HepG2 (cell line): ENCODE measurements at regions not wholly inside any gene's neighbourhood (a gene's known extent, or its start where the extent isn't known, plus 50 kb on each side); places are given as distances from the start of the nearest gene placed in this dataset.

Experiments
- ATF7-NPFF ChIP-seq: sonication (generic); formaldehyde crosslinking; IDR thresholded peaks from 2 replicates; pipeline ENCODE4 v1.8.1; 2023; ENCODE audit warnings: mild to moderate bottlenecking, low read depth, missing genetic modification reagents, moderate library complexity
- BRCA1 ChIP-seq: sonication (generic); formaldehyde crosslinking; IDR thresholded peaks from 2 replicates; pipeline ENCODE4 v1.4.0; 2020; ENCODE audit warnings: missing genetic modification reagents
- CENPX ChIP-seq: sonication (generic); formaldehyde crosslinking; IDR thresholded peaks from 2 replicates; pipeline ENCODE4 v1.9.0; 2021; ENCODE audit warnings: mild to moderate bottlenecking, missing genetic modification reagents, moderate library complexity
- FOXJ3 ChIP-seq: sonication (generic); formaldehyde crosslinking; IDR thresholded peaks from 2 replicates; pipeline ENCODE4 v1.4.0; 2020; ENCODE audit warnings: missing genetic modification reagents, mild to moderate bottlenecking, borderline replicate concordance
- KAT2B ChIP-seq: fragments of 150-350 bp; IDR thresholded peaks from 2 replicates; pipeline ENCODE4 v1.6.1; 2014; ENCODE audit warnings: low read depth, low read length, borderline replicate concordance
- KLF16 ChIP-seq, 2 experiments: sonication (generic) in 1 of 2; formaldehyde crosslinking in 1 of 2; IDR thresholded peaks; 2 replicates each; pipeline versions ENCODE4 v1.6.1 to v1.8.0; 2016 to 2023; ENCODE audit warnings: missing genetic modification reagents in 2 of 2, missing compliant biosample characterization in 1 of 2
- LCORL ChIP-seq, 2 experiments: fragments of 450-650 bp in 1 of 2; sonication (generic) in 1 of 2; formaldehyde crosslinking in 1 of 2; IDR thresholded peaks; 2 replicates each; pipeline versions ENCODE4 v1.5.0 to v1.6.1; 2017 to 2020; ENCODE audit warnings: antibody characterized with exemption in 1 of 2, missing genetic modification reagents in 1 of 2
- MBNL3 ChIP-seq: fragments of 250-450 bp; sonication (Bioruptor Pico); conservative IDR thresholded peaks from 2 replicates; pipeline ENCODE4 v1.8.0; 2022; ENCODE audit warnings: mild to moderate bottlenecking, inconsistent platforms
- NCOA1 ChIP-seq: sonication (generic); formaldehyde crosslinking; IDR thresholded peaks from 2 replicates; pipeline ENCODE4 v1.9.0; 2021; ENCODE audit warnings: missing genetic modification reagents
- NCOR1 ChIP-seq: fragments of 200-600 bp; sonication (generic); IDR thresholded peaks from 2 replicates; pipeline ENCODE4 v1.7.0; 2017; ENCODE audit warnings: antibody characterized with exemption, low read length, borderline replicate concordance
- NFYB ChIP-seq: sonication (generic); formaldehyde crosslinking; IDR thresholded peaks from 2 replicates; pipeline ENCODE4 v1.4.0; 2020; ENCODE audit warnings: missing genetic modification reagents
- REL ChIP-seq: sonication (generic); formaldehyde crosslinking; conservative IDR thresholded peaks from 2 replicates; pipeline ENCODE4 v1.8.0; 2022; ENCODE audit warnings: mild to moderate bottlenecking, missing genetic modification reagents, moderate library complexity
- RNF2 ChIP-seq: fragments of 450-650 bp; conservative IDR thresholded peaks from 2 replicates; pipeline ENCODE4 v1.6.1; 2016; ENCODE audit warnings: low read depth
- TFDP1 ChIP-seq: IDR thresholded peaks from 2 replicates; pipeline ENCODE4 v1.6.1; 2016; ENCODE audit warnings: missing compliant biosample characterization, missing genetic modification reagents, borderline replicate concordance
- ZBTB14 ChIP-seq: sonication (generic); formaldehyde crosslinking; IDR thresholded peaks from 2 replicates; pipeline ENCODE4 v1.4.0; 2020; ENCODE audit warnings: missing genetic modification reagents
- ZBTB7A ChIP-seq: sonication (generic); formaldehyde crosslinking; IDR thresholded peaks from 2 replicates; pipeline ENCODE4 v1.8.0; 2022; ENCODE audit warnings: mild to moderate bottlenecking, missing genetic modification reagents
- ZBTB7B ChIP-seq: sonication (generic); formaldehyde crosslinking; IDR thresholded peaks from 2 replicates; pipeline ENCODE4 v1.4.0; 2020; ENCODE audit warnings: missing genetic modification reagents
- ZMYM3 ChIP-seq: sonication (generic); formaldehyde crosslinking; IDR thresholded peaks from 2 replicates; pipeline ENCODE4 v1.5.1; 2020; ENCODE audit warnings: mild to moderate bottlenecking, missing genetic modification reagents
- ZNF10 ChIP-seq: sonication (generic); formaldehyde crosslinking; IDR thresholded peaks from 2 replicates; pipeline ENCODE4 v1.4.0; 2020; ENCODE audit warnings: mild to moderate bottlenecking, low read depth, missing genetic modification reagents, borderline replicate concordance
- ZNF570 ChIP-seq: sonication (generic); formaldehyde crosslinking; IDR thresholded peaks from 2 replicates; pipeline ENCODE4 v1.4.0; 2020; ENCODE audit warnings: mild to moderate bottlenecking, missing genetic modification reagents, borderline replicate concordance
- ZNF615 ChIP-seq: sonication (generic); formaldehyde crosslinking; IDR thresholded peaks from 2 replicates; pipeline ENCODE4 v1.5.0; 2020; ENCODE audit warnings: mild to moderate bottlenecking, missing genetic modification reagents, borderline replicate concordance
- ZNF619 ChIP-seq: sonication (generic); formaldehyde crosslinking; IDR thresholded peaks from 2 replicates; pipeline ENCODE4 v1.4.0; 2020; ENCODE audit warnings: mild to moderate bottlenecking, missing genetic modification reagents
- ZNF709 ChIP-seq: sonication (generic); formaldehyde crosslinking; IDR thresholded peaks from 2 replicates; pipeline ENCODE4 v1.5.0; 2020; ENCODE audit warnings: mild to moderate bottlenecking, missing genetic modification reagents
- ZNF768 ChIP-seq: sonication (generic); formaldehyde crosslinking; IDR thresholded peaks from 2 replicates; pipeline ENCODE4 v1.4.0; 2020; ENCODE audit warnings: missing genetic modification reagents
- ZNF772 ChIP-seq: sonication (generic); formaldehyde crosslinking; IDR thresholded peaks from 2 replicates; pipeline ENCODE4 v1.5.0; 2020; ENCODE audit warnings: mild to moderate bottlenecking, missing genetic modification reagents
- ZNF841 ChIP-seq: sonication (generic); formaldehyde crosslinking; IDR thresholded peaks from 2 replicates; pipeline ENCODE4 v1.8.1; 2023; ENCODE audit warnings: missing genetic modification reagents, borderline replicate concordance
- ZSCAN31 ChIP-seq: sonication (generic); formaldehyde crosslinking; IDR thresholded peaks from 2 replicates; pipeline ENCODE4 v1.5.0; 2020; ENCODE audit warnings: low read depth, mild to moderate bottlenecking, missing genetic modification reagents

GRCh38 chr20:50305636-50306477, 115.2 kb downstream of the CEBPB start (continued):
- TF ChIP-seq MBNL3 (peak; percentile 6; the same call in 1 of the 2 replicates), KAT2B (no peak; the same call in 1 of the 2 replicates), ZNF615 (CRISPR knock-in tag) (peak; percentile 73), REL (CRISPR knock-in tag) (0 out of 2 replicates have a peak, but pooled peaks have one; percentile 20), RNF2 (peak; percentile 85), ZNF772 (peak; percentile 96), ZMYM3 (CRISPR knock-in tag) (peak; percentile 97), KLF16 (CRISPR knock-in tag; IDR thresholded peaks at IDR 0.05) (peak in 1 of 2 experiments; percentile 59; a peak in 1 of 4 replicates), ZSCAN31 (CRISPR knock-in tag) (peak; percentile 86; the same call in 1 of the 2 replicates), NCOA1 (CRISPR knock-in tag) (peak; percentile 100), ZBTB14 (CRISPR knock-in tag) (no peak), ZBTB7A (CRISPR knock-in tag) (peak; percentile 67), CENPX (CRISPR knock-in tag) (no peak), ZNF841 (CRISPR knock-in tag) (no peak), ZNF619 (CRISPR knock-in tag) (no peak; the same call in 1 of the 2 replicates), ZNF768 (CRISPR knock-in tag) (peak; percentile 100), ATF7-NPFF (CRISPR knock-in tag) (peak; percentile 69), ZNF570 (peak; percentile 46; the same call in 1 of the 2 replicates), ZNF709 (CRISPR knock-in tag) (peak; percentile 66; the same call in 1 of the 2 replicates), LCORL (IDR thresholded peaks at IDR 0.05) (peak; percentile 77; the same call in 1 of the 2 replicates), LCORL (CRISPR knock-in tag; IDR thresholded peaks at IDR 0.05) (peak; percentile 99), ZNF10 (CRISPR knock-in tag) (no peak), FOXJ3 (CRISPR knock-in tag) (peak; percentile 87), BRCA1 (CRISPR knock-in tag) (peak; percentile 9; the same call in 1 of the 2 replicates), TFDP1 (CRISPR knock-in tag) (no peak; the same call in 1 of the 2 replicates), NCOR1 (peak; percentile 98), NFYB (CRISPR knock-in tag) (peak; percentile 10; the same call in 1 of the 2 replicates), ZBTB7B (CRISPR knock-in tag) (peak; percentile 95)
